Lung (tissue), 11 donors: ENCODE measurements at regions not wholly inside any gene's neighbourhood (a gene's known extent, or its start where the extent isn't known, plus 50 kb on each side); places are given as distances from the start of the nearest gene placed in this dataset.
"Not testable (repeated sequence)": the region's sequence is repeated elsewhere in the genome, so short reads cannot be mapped to it uniquely, and the experiment has no call there.

Experiments
- ATAC-seq: fragments of 200-7000 bp; cut with Tn5 transposase; one replicate; pipeline ENCODE4 v1.9.1; 2020; ENCODE audit warnings: moderate number of reproducible peaks; ENCODE audit not compliant: insufficient read depth, low FRiP score
- DNase-seq, 3 donors: peaks; one replicate each; pipeline ENCODE4 v3.0.0-alpha.2; 2013 to 2017
- H3K27ac ChIP-seq, 2 donors: one replicate each; pipeline ENCODE4 v1.5.1; 2013; ENCODE audit warnings: mild to moderate bottlenecking in 2 of 2, moderate library complexity in 2 of 2, control low read depth in 1 of 2, inconsistent platforms in 1 of 2, low read depth in 1 of 2, low read length in 1 of 2
- H3K27me3 ChIP-seq, 3 donors: one replicate each; pipeline ENCODE4 v1.5.1; 2013; ENCODE audit warnings: low read length in 2 of 3; ENCODE audit not compliant: control insufficient read depth in 3 of 3, insufficient read depth in 3 of 3
- H3K36me3 ChIP-seq, 4 donors: one replicate each; pipeline ENCODE4 v1.5.1; 2013; ENCODE audit warnings: low read length in 4 of 4, mild to moderate bottlenecking in 1 of 4, moderate library complexity in 1 of 4; ENCODE audit not compliant: control insufficient read depth in 4 of 4, insufficient read depth in 4 of 4
- H3K4me1 ChIP-seq, 5 donors: one replicate each; pipeline ENCODE4 v1.5.1; 2013; ENCODE audit warnings: low read length in 5 of 5, mild to moderate bottlenecking in 2 of 5, moderate library complexity in 1 of 5; ENCODE audit not compliant: control insufficient read depth in 5 of 5, insufficient read depth in 5 of 5
- H3K4me3 ChIP-seq: one replicate; pipeline ENCODE4 v1.5.1; 2013; ENCODE audit warnings: mild to moderate bottlenecking, control low read depth, moderate library complexity
- H3K9ac ChIP-seq, 2 donors: one replicate each; pipeline ENCODE4 v1.5.1; 2013; ENCODE audit warnings: low read length in 2 of 2, control low read depth in 1 of 2; ENCODE audit not compliant: insufficient read depth in 1 of 2
- H3K9me3 ChIP-seq, 4 donors: one replicate each; pipeline ENCODE4 v1.5.1; 2013; ENCODE audit warnings: low read length in 3 of 4, mild to moderate bottlenecking in 1 of 4, moderate library complexity in 1 of 4; ENCODE audit not compliant: control insufficient read depth in 4 of 4, insufficient read depth in 3 of 4
- WGBS, 2 donors: extraction: QIAGEN DNeasy Blood & Tissue Kit; methylation state at CpG; one replicate each; pipeline ENCODE4 v1.1.7; 2013; 5-methylcytosine and 5-hydroxymethylcytosine counted together
- TF ChIP-seq, protein P1 (sequence below): IDR thresholded peaks from 2 replicates; pipeline ENCODE4 v1.5.1; 2012; ENCODE audit warnings: mild to moderate bottlenecking; ENCODE audit errors: control extremely low read depth, extremely low read depth
- donor health status: control.
- donor health status: control.
- donor health status: Bipolar disorder and iron deficiency.
- donor health status: healthy.
- donor health status: DM: yes; HTN: yes; CAD: no.

DNA sequence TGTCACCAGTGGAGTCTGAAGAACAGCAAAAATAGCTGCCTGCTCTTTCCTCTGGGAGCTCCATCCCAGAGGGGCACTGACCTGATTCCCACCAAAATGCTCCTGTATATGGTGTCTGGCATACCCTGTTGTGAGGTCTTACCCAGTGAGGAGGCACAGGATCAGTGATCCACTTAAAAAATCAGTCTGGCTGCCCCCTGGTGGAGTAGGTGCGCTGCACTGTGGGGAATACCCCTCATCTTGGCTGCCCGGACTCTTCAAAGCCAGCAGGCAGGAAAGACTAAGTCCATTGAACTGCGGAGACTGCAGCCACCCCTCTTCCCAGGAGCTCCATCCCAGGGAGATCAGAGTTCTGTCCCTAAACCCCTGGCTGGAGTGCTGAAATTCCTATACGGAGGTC, 230.9 kb upstream of the HTR1E start:
- DNase-seq, result no peak
- Histone ChIP-seq H3K9ac (no peak overlapping the region), H3K27me3 (peaks cover 0 to 3% (median 0%) of the 10 kb centered on the region in 3 donors), H3K4me3 (no peak overlapping the region), H3K27ac (no peak overlapping the region), H3K4me1 (no peaks in the 10 kb centered on the region), H3K9me3 (no peaks in the 10 kb centered on the region), H3K36me3 (no peaks in the 10 kb centered on the region)
- 65 to 73% methylated on average over 4 of the region's 4 CpGs for WGBS, 2 donors
- TF ChIP-seq, protein P1, sequence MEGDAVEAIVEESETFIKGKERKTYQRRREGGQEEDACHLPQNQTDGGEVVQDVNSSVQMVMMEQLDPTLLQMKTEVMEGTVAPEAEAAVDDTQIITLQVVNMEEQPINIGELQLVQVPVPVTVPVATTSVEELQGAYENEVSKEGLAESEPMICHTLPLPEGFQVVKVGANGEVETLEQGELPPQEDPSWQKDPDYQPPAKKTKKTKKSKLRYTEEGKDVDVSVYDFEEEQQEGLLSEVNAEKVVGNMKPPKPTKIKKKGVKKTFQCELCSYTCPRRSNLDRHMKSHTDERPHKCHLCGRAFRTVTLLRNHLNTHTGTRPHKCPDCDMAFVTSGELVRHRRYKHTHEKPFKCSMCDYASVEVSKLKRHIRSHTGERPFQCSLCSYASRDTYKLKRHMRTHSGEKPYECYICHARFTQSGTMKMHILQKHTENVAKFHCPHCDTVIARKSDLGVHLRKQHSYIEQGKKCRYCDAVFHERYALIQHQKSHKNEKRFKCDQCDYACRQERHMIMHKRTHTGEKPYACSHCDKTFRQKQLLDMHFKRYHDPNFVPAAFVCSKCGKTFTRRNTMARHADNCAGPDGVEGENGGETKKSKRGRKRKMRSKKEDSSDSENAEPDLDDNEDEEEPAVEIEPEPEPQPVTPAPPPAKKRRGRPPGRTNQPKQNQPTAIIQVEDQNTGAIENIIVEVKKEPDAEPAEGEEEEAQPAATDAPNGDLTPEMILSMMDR, result no peak
- no peak for ATAC-seq

DNA sequence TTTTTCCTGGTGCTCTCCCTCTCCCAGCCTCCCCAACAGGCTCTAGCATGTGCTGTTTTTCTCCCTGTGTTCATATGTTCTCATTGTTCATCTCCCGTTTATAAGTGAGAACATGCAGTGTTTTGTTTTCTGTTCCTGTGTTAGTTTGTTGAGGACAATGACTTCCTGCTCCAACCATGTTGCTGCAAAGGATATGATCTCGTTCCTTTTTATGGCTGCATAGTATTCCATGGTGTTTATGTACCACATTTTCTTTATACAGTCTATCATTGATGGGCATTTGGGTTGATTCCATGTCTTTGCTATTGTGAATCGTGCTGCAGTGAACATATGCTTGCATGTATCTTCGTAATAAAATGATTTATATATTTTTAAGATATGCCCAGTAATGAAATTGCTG, 236.1 kb upstream of the HTR1E start:
- not testable (repeated sequence) for ATAC-seq, H3K36me3 ChIP-seq
- WGBS, 2 donors, result 71 to 86% methylated on average over 4 of the region's 4 CpGs

DNA sequence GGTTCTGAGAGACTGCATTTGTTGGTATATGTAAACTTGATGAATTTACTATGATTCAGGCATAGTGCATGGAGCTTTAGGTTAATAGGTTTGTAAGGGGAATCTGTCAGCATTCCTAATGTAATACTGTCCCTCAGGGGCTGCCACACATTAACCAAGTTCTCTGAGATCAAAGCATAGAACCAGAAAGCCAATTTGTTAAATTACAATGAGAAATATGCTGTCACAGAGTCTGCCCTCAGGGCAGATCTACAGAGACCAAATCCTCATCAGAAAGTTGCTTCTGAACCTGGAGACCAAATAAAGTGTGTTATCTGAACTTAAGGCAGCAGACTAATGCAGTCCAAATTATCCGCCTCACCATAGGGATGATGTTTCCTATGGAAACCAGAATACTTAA, 250.8 kb upstream of the HTR1E start:
- Histone ChIP-seq H3K9me3 (peaks cover 0 to 2% (median 0%) of the 10 kb centered on the region in 4 donors), H3K36me3 (no peaks in the 10 kb centered on the region), H3K4me3 (no peak overlapping the region), H3K9ac (no peak overlapping the region), H3K4me1 (no peaks in the 10 kb centered on the region), H3K27ac (no peak overlapping the region), H3K27me3 (no peaks in the 10 kb centered on the region)
- no peak for ATAC-seq
- WGBS, 2 donors, result 90 to 91% methylated on average over 1 of the region's 1 CpG
- TF ChIP-seq, protein P1, result no peak
- no peak for DNase-seq

More for the DNA sequence above, 236.1 kb upstream of the HTR1E start:
- not testable (repeated sequence) for DNase-seq, H3K9me3 ChIP-seq, H3K4me1 ChIP-seq, H3K4me3 ChIP-seq, H3K27ac ChIP-seq, H3K9ac ChIP-seq, H3K27me3 ChIP-seq

DNA sequence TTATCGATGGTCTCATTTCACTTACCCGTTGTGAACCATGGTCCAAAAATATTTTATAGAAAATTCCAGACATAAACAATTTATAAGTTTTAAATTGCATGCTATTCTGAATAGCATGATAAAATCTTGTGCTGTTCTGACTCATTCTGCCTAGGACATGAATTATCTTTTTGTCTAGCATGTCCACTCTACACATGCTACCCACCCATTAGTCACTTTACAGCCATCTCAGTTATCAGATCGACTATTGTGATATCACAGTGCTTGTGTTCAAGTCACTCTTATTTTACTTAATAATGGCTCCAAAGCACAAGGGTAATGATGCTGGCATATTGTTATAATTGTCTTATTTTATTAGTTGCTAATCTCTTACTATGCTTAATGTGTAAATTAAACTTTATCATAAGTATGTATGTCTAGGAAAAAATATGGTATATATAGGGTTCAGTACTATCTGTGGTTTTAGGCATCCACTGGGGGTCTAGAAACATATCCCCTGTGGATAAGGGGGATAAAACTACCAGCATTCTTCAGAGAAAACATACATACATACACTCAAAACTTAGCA, 252.0 kb upstream of the HTR1E start:
- WGBS, 2 donors, result 77 to 88% methylated on average over 3 of the region's 3 CpGs
- TF ChIP-seq, protein P1, result no peak
- Histone ChIP-seq H3K4me1 (no peaks in the 10 kb centered on the region), H3K9ac (no peak overlapping the region), H3K36me3 (no peaks in the 10 kb centered on the region), H3K27me3 (no peaks in the 10 kb centered on the region), H3K9me3 (peaks cover 0 to 2% (median 0%) of the 10 kb centered on the region in 4 donors), H3K27ac (no peak overlapping the region), H3K4me3 (no peak overlapping the region)
- DNase-seq, result no peak
- ATAC-seq, result no peak
